Progenitor cell of endocrine pancreas (in vitro differentiated cells): ENCODE measurements at regions not wholly inside any gene's neighbourhood (a gene's known extent, or its start where the extent isn't known, plus 50 kb on each side); places are given as distances from the start of the nearest gene placed in this dataset.

Experiments
- DNase-seq: peaks from one replicate; pipeline ENCODE4 v3.0.0; 2021; ENCODE audit warnings: low spot score; ENCODE audit not compliant: unreplicated experiment
- H3K27ac Mint-ChIP-seq: 2 replicates; pipeline ENCODE4 v1.8.0; 2021; ENCODE audit warnings: mild to moderate bottlenecking, moderate library complexity, mixed read lengths
- H3K27me3 Mint-ChIP-seq: 2 replicates; pipeline ENCODE4 v1.8.0; 2021; ENCODE audit warnings: mixed read lengths
- H3K36me3 Mint-ChIP-seq: 2 replicates; pipeline ENCODE4 v1.8.0; 2022; ENCODE audit warnings: mixed read lengths; ENCODE audit not compliant: insufficient read depth
- H3K4me1 Mint-ChIP-seq: 2 replicates; pipeline ENCODE4 v1.8.0; 2021; ENCODE audit warnings: low read depth, mixed read lengths
- H3K4me3 Mint-ChIP-seq: 2 replicates; pipeline ENCODE4 v1.8.0; 2021; ENCODE audit warnings: low read depth, mild to moderate bottlenecking, moderate library complexity, mixed read lengths
- H3K9me3 Mint-ChIP-seq: 2 replicates; pipeline ENCODE4 v1.8.0; 2021; ENCODE audit warnings: low read depth, mixed read lengths
- CTCF ChIP-seq: fragments of 200-600 bp; sonication (generic); IDR thresholded peaks from one replicate; pipeline ENCODE4 v1.5.0; 2021; ENCODE audit warnings: antibody characterized with exemption, mild to moderate bottlenecking; ENCODE audit not compliant: unreplicated experiment

- Mint-ChIP-seq H3K9me3 (no peaks in the 10 kb centered on the region), H3K27ac (no peak overlapping the region), H3K4me1 (peaks cover 5% of the 10 kb centered on the region), H3K4me3 (no peak overlapping the region), H3K36me3 (no peaks in the 10 kb centered on the region), H3K27me3 (no peaks in the 10 kb centered on the region)
- DNase-seq: no peak
- TF ChIP-seq CTCF: no peak
Observed at GRCh38 chr6:9095137-9095536, 659.8 kb upstream of the SLC35B3 start.

GRCh38 chr6:9089724-9090123 is 654.4 kb upstream of the SLC35B3 start:
- Mint-ChIP-seq H3K9me3 (no peaks in the 10 kb centered on the region), H3K4me1 (peaks cover 1% of the 10 kb centered on the region), H3K36me3 (no peaks in the 10 kb centered on the region), H3K27ac (no peak overlapping the region), H3K4me3 (no peak overlapping the region), H3K27me3 (no peaks in the 10 kb centered on the region)
- TF ChIP-seq CTCF: no peak
- DNase-seq: no peak

- no peaks in the 10 kb centered on the region for H3K9me3 Mint-ChIP-seq
- no peak overlapping the region for H3K4me3 Mint-ChIP-seq
- H3K27ac Mint-ChIP-seq: no peak overlapping the region
- DNase-seq: no peak
- no peak for TF ChIP-seq CTCF
- no peaks in the 10 kb centered on the region for H3K4me1 Mint-ChIP-seq
- no peaks in the 10 kb centered on the region for H3K27me3 Mint-ChIP-seq
- no peaks in the 10 kb centered on the region for H3K36me3 Mint-ChIP-seq
Observed at GRCh38 chr6:9087470-9087869, 652.1 kb upstream of the SLC35B3 start.

GRCh38 chr6:9086331-9086730 is 651.0 kb upstream of the SLC35B3 start:
- no peak for TF ChIP-seq CTCF
- H3K27ac Mint-ChIP-seq: no peak overlapping the region
- no peaks in the 10 kb centered on the region for H3K27me3 Mint-ChIP-seq
- H3K36me3 Mint-ChIP-seq: no peaks in the 10 kb centered on the region
- H3K4me1 Mint-ChIP-seq: no peaks in the 10 kb centered on the region
- no peak for DNase-seq
- H3K9me3 Mint-ChIP-seq: no peaks in the 10 kb centered on the region
- H3K4me3 Mint-ChIP-seq: no peak overlapping the region

GRCh38 chr6:9085709-9086070 is 650.3 kb upstream of the SLC35B3 start:
- H3K27me3 Mint-ChIP-seq: no peaks in the 10 kb centered on the region
- H3K4me1 Mint-ChIP-seq: no peaks in the 10 kb centered on the region

More at GRCh38 chr6:9085709-9086070, 650.3 kb upstream of the SLC35B3 start:
- DNase-seq: no peak
- Mint-ChIP-seq H3K36me3 (no peaks in the 10 kb centered on the region), H3K9me3 (no peaks in the 10 kb centered on the region), H3K4me3 (no peak overlapping the region), H3K27ac (no peak overlapping the region)
- no peak for TF ChIP-seq CTCF
